ENCODE measurements at regions not wholly inside any gene's neighbourhood (a gene's known extent, or its start where the extent isn't known, plus 50 kb on each side); places are given as distances from the start of the nearest gene placed in this dataset.

GRCh38 chr5:99544356-99544755, 615.5 kb upstream of the CHD1 start:
- no peak for TF ChIP-seq CSRNP3 (CRISPR knock-in tag; IDR thresholded peaks at IDR 0.05)
- no peak for TF ChIP-seq ZNF70 (CRISPR knock-in tag; IDR thresholded peaks at IDR 0.05)
- TF ChIP-seq PATZ1 (CRISPR knock-in tag; IDR thresholded peaks at IDR 0.05; ENCODE audit: borderline replicate concordance), result no peak
- TF ChIP-seq TSHZ2 (CRISPR knock-in tag; IDR thresholded peaks at IDR 0.05), result no peak
- no peak for TF ChIP-seq TCF4 (CRISPR knock-in tag; IDR thresholded peaks at IDR 0.05; ENCODE audit: borderline replicate concordance)
- no peak for TF ChIP-seq SNAI2 (CRISPR knock-in tag; IDR thresholded peaks at IDR 0.05)
- no peak for TF ChIP-seq PPARA (CRISPR knock-in tag; IDR thresholded peaks at IDR 0.05; ENCODE audit: borderline replicate concordance)
- no peak for TF ChIP-seq BACH2 (CRISPR knock-in tag; IDR thresholded peaks at IDR 0.05; ENCODE audit: borderline replicate concordance)
- TF ChIP-seq ZNF8 (CRISPR knock-in tag; IDR thresholded peaks at IDR 0.05), result no peak
- TF ChIP-seq ZFP30 (CRISPR knock-in tag; IDR thresholded peaks at IDR 0.05), result no peak
- TF ChIP-seq GLIS3 (CRISPR knock-in tag; IDR thresholded peaks at IDR 0.05), result no peak

Measured in SK-N-SH treated with all-trans-retinoic acid at 6 μM for 48 hours (cell line).